Tibial nerve (tissue), 4 donors: ENCODE measurements at regions not wholly inside any gene's neighbourhood (a gene's known extent, or its start where the extent isn't known, plus 50 kb on each side); places are given as distances from the start of the nearest gene placed in this dataset.
A peak's percentile ranks its signal among the peaks of the same experiment; 100 is the strongest.

Experiments
- DNase-seq, 2 donors: peaks; one replicate each; pipeline ENCODE4 v3.0.0-alpha.2; 2019; ENCODE audit warnings: low spot score in 2 of 2
- H3K27ac ChIP-seq, 4 donors: fragments of 200-600 bp; sonication (generic) in 3 of 4; one replicate each; pipeline ENCODE4 v1.5.1; 2017 to 2019; ENCODE audit warnings: mild to moderate bottlenecking in 1 of 4
- H3K27me3 ChIP-seq, 2 donors: fragments of 200-600 bp; sonication (generic) in 1 of 2; one replicate each; pipeline versions ENCODE4 v1.5.1 to v1.6.0; 2017 to 2019
- H3K36me3 ChIP-seq, 3 donors: fragments of 200-600 bp; sonication (generic); one replicate each; pipeline ENCODE4 v1.5.1; 2018 to 2019
- H3K4me1 ChIP-seq, 4 donors: fragments of 200-600 bp; sonication (generic) in 3 of 4; one replicate each; pipeline ENCODE4 v1.5.1; 2017 to 2019
- H3K4me3 ChIP-seq, 4 donors: fragments of 200-600 bp; sonication (generic) in 3 of 4; one replicate each; pipeline ENCODE4 v1.5.1; 2017 to 2019; ENCODE audit warnings: mild to moderate bottlenecking in 1 of 4, moderate library complexity in 1 of 4
- H3K9me3 ChIP-seq, 4 donors: fragments of 200-600 bp; sonication (generic) in 3 of 4; one replicate each; pipeline ENCODE4 v1.5.1; 2017 to 2019
- CTCF ChIP-seq, 5 experiments: fragments of 200-600 bp in 3 of 5; fragments of 450-650 bp in 2 of 5; sonication (generic) in 3 of 5; IDR thresholded peaks; one replicate each; pipeline ENCODE4 v1.5.1; 2016 to 2019; ENCODE audit warnings: antibody characterized with exemption in 5 of 5, mild to moderate bottlenecking in 3 of 5, moderate library complexity in 2 of 5
- EP300 ChIP-seq, 2 donors: sonication (generic); formaldehyde crosslinking; IDR thresholded peaks; one replicate each; pipeline ENCODE4 v1.6.1; 2017; ENCODE audit warnings: antibody characterized with exemption in 2 of 2, mild to moderate bottlenecking in 1 of 2
- POLR2A ChIP-seq, 2 donors: fragments of 450-650 bp; IDR thresholded peaks; one replicate each; pipeline ENCODE4 v1.6.1; 2017; ENCODE audit warnings: antibody characterized with exemption in 2 of 2, mild to moderate bottlenecking in 2 of 2, moderate library complexity in 2 of 2
- whole genome bisulfite sequencing, 2 donors: methylation state at CpG; one replicate each; pipeline ENCODE4 v1.1.5; 2018; 5-methylcytosine and 5-hydroxymethylcytosine counted together

DNA sequence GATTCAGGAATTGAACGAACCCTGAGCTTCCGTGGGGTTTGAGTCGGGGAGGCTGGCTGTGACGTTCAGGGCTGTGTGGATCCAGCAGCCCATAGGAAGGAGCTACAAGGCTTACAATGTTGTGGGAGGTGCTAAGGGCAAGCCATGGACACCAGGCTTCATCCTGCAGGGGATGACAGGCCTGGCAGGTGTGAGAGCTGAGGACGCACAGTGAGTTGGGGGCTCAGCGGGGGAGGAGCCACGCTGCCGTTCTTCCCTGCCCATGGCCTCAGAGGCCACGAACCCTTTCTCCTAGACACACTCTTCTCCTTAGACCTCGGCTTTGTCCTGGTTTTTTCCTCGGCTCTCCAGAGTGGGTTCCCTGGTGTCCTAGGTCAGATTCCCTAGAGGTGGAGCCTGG is 78.1 kb upstream of the SLC22A11 start:
- 65 to 73% methylated on average over 11 of the region's 11 CpGs for WGBS, 2 donors
- Histone ChIP-seq H3K36me3 (no peaks in the 10 kb centered on the region), H3K27ac (no peak overlapping the region), H3K27me3 (peaks cover 0 to 6% of the 10 kb centered on the region in 2 donors), H3K4me1 (no peaks in the 10 kb centered on the region), H3K9me3 (peaks cover 0 to 6% (median 0%) of the 10 kb centered on the region in 4 donors), H3K4me3 (no peak overlapping the region)
- TF ChIP-seq EP300 (IDR thresholded peaks at IDR 0.05) (no peak), CTCF (IDR thresholded peaks at IDR 0.05) (no peak), POLR2A (IDR thresholded peaks at IDR 0.05) (no peak)
- no peak for DNase-seq

GRCh38 chr11:64482588-64482987 is 73.2 kb upstream of the SLC22A11 start:
- no peak for DNase-seq
- Histone ChIP-seq H3K27me3 (peaks cover 0 to 22% of the 10 kb centered on the region in 2 donors), H3K27ac (no peak overlapping the region), H3K4me1 (peaks cover 0 to 6% (median 0%) of the 10 kb centered on the region in 4 donors), H3K36me3 (no peaks in the 10 kb centered on the region), H3K9me3 (peaks cover 0 to 6% (median 0%) of the 10 kb centered on the region in 4 donors), H3K4me3 (no peak overlapping the region)
- 41 to 51% methylated on average over 4 of the region's 4 CpGs for WGBS, 2 donors
- TF ChIP-seq CTCF (IDR thresholded peaks at IDR 0.05) (no peak), POLR2A (IDR thresholded peaks at IDR 0.05) (no peak), EP300 (IDR thresholded peaks at IDR 0.05) (no peak)

GRCh38 chr11:64484191-64485022 is 71.3 kb upstream of the SLC22A11 start:
- TF ChIP-seq POLR2A (IDR thresholded peaks at IDR 0.05), result no peak
- Histone ChIP-seq H3K27me3 (peaks cover 0 to 35% of the 10 kb centered on the region in 2 donors), H3K4me3 (no peak overlapping the region), H3K9me3 (no peaks in the 10 kb centered on the region), H3K4me1 (peaks cover 0 to 6% (median 0%) of the 10 kb centered on the region in 4 donors), H3K27ac (no peak overlapping the region), H3K36me3 (no peaks in the 10 kb centered on the region)
- no peak for DNase-seq
- 51 to 64% methylated on average over 7 of the region's 7 CpGs for WGBS, 2 donors

- Histone ChIP-seq H3K4me1 (peaks cover 0 to 6% (median 0%) of the 10 kb centered on the region in 4 donors), H3K4me3 (no peak overlapping the region), H3K36me3 (no peaks in the 10 kb centered on the region), H3K27me3 (peaks cover 0 to 42% of the 10 kb centered on the region in 2 donors), H3K27ac (no peak overlapping the region), H3K9me3 (no peaks in the 10 kb centered on the region)
- DNase-seq, result no peak
- WGBS, 2 donors, result 59 to 66% methylated on average over 12 of the region's 12 CpGs
- TF ChIP-seq EP300 (IDR thresholded peaks at IDR 0.05), result no peak
These were observed 70.7 kb upstream of the SLC22A11 start for GRCh38 chr11:64485074-64485473.

DNA sequence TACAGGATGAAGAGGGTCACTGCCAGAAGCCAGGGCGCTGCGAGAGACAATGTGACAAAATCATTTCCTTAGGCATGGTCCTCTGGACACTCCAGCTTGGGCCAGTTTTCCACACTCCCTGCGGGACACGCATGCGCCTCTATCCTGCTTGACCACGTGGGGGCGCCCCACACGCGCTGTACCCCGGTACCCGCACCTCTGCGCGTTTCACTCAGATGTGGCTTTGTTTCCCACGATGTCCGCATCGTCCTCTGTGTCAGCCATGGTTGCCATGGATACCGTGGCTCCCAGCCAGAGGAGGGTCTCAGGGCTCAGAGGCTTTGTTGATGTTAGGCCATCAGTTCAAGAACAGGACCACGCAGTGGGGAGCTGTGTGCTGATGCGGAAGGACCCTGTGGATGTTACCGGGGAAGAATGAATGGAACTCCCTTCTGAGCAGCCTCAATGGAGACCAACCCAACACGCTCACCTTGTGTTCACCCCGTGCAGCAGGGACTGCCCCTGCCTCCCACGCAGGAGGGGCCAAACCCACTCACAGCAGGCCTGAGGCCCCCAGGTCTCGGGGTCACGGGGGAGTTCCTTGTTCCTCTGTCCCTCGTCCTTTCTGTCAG is 65.8 kb upstream of the SLC22A11 start:
- H3K27ac ChIP-seq, result no peak overlapping the region
- H3K27me3 ChIP-seq, result peaks cover 0 to 47% of the 10 kb centered on the region in 2 donors
- peaks cover 0 to 2% (median 0%) of the 10 kb centered on the region in 4 donors for H3K4me1 ChIP-seq
- WGBS, 2 donors, result 18 to 20% methylated on average over 26 of the region's 26 CpGs
- no peak for DNase-seq
- H3K36me3 ChIP-seq, result no peaks in the 10 kb centered on the region
- H3K4me3 ChIP-seq, result no peak overlapping the region
- no peaks in the 10 kb centered on the region for H3K9me3 ChIP-seq
- TF ChIP-seq POLR2A (IDR thresholded peaks at IDR 0.05) (no peak), EP300 (IDR thresholded peaks at IDR 0.05) (no peak), CTCF (IDR thresholded peaks at IDR 0.05) (peak; percentile 36 to 54 (median 46))

DNA sequence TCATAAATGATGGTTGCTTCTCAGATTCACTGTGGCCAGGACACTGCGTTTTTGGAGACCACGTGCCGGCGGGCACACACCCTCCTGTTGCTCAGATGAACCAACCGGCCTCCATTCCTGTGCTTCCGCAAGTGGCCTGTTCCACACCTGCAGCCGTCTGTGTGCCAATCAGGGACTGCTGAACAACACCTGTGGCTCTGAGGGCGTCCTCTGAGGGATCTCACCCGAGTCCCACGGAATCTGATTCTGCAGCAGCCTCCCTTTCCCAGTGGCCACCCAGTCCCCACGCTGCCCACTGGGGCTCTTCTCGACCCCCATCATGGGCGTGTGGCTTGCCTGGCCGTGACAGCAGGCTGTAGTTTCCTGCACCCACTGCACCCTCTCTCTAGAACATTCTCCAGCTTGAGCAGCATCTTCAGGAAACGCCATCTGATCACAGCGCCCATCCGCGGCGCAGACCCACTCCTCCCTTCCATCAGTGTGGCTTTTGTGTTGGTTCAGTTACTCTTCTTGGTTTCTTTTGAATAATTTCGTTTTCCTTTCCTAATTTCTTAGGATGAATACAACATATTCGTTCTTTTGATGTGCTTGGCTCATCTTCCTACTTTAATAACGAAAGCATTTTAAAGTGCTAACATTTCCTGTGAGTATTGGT is 65.1 kb upstream of the SLC22A11 start:
- no peak for TF ChIP-seq EP300 (IDR thresholded peaks at IDR 0.05)
- no peak for TF ChIP-seq CTCF (IDR thresholded peaks at IDR 0.05)
- TF ChIP-seq POLR2A (IDR thresholded peaks at IDR 0.05), result no peak
- peaks cover 0 to 40% of the 10 kb centered on the region in 2 donors for H3K27me3 ChIP-seq
- WGBS, 2 donors, result 77 to 78% methylated on average over 22 of the region's 22 CpGs

More for the DNA sequence above, 65.1 kb upstream of the SLC22A11 start:
- H3K4me1 ChIP-seq, result no peaks in the 10 kb centered on the region
- H3K36me3 ChIP-seq, result no peaks in the 10 kb centered on the region
- no peak overlapping the region for H3K4me3 ChIP-seq
- no peak overlapping the region for H3K27ac ChIP-seq
- no peak for DNase-seq
- H3K9me3 ChIP-seq, result no peaks in the 10 kb centered on the region
